GM23338 (cell line): ENCODE measurements at regions not wholly inside any gene's neighbourhood (a gene's known extent, or its start where the extent isn't known, plus 50 kb on each side); places are given as distances from the start of the nearest gene placed in this dataset.

Experiments used
- ATAC-seq: fragments of 200-7000 bp; cut with Tn5 transposase; 3 replicates; pipeline ENCODE4 v1.9.1; 2020
- DNase-seq: peaks from one replicate; pipeline ENCODE4 v3.0.0-alpha.2; 2015; ENCODE audit warnings: low spot score
- H2AFZ ChIP-seq: fragments of 200-600 bp; sonication (generic); 2 replicates; pipeline ENCODE4 v1.8.0; 2016; ENCODE audit warnings: antibody characterized with exemption, mild to moderate bottlenecking, moderate library complexity
- H3F3A ChIP-seq: fragments of 200-600 bp; sonication (generic); replicated peaks from 2 replicates; pipeline ENCODE4 v1.8.0; 2017; ENCODE audit warnings: antibody characterized with exemption, mixed run types, low read depth
- H3K27ac ChIP-seq: fragments of 200-600 bp; sonication (generic); 2 replicates; pipeline ENCODE4 v1.6.1; 2016; ENCODE audit warnings: low read depth
- H3K27me3 ChIP-seq: fragments of 200-600 bp; sonication (generic); 2 replicates; pipeline ENCODE4 v1.8.0; 2016; ENCODE audit warnings: mild to moderate bottlenecking, mixed run types, moderate library complexity; ENCODE audit not compliant: insufficient read depth
- H3K36me3 ChIP-seq: fragments of 200-600 bp; sonication (generic); 2 replicates; pipeline ENCODE4 v1.8.0; 2016; ENCODE audit warnings: mild to moderate bottlenecking; ENCODE audit not compliant: insufficient read depth
- H3K4me1 ChIP-seq: fragments of 200-600 bp; sonication (generic); 2 replicates; pipeline ENCODE4 v1.8.0; 2016; ENCODE audit warnings: mild to moderate bottlenecking, moderate library complexity; ENCODE audit not compliant: insufficient read depth
- H3K4me2 ChIP-seq: fragments of 200-600 bp; sonication (generic); 2 replicates; pipeline ENCODE4 v1.7.1; 2017; ENCODE audit warnings: mixed run types
- H3K4me3 ChIP-seq: fragments of 200-600 bp; sonication (generic); 2 replicates; pipeline ENCODE4 v1.6.1; 2016; ENCODE audit warnings: mixed run types
- H3K79me2 ChIP-seq: fragments of 200-600 bp; sonication (generic); replicated peaks from 2 replicates; pipeline ENCODE4 v1.8.0; 2017; ENCODE audit warnings: mild to moderate bottlenecking; ENCODE audit not compliant: insufficient read depth
- H3K9me2 ChIP-seq: fragments of 200-600 bp; sonication (generic); 2 replicates; pipeline ENCODE4 v1.8.0; 2017; ENCODE audit not compliant: insufficient read depth
- H4K20me1 ChIP-seq: fragments of 200-600 bp; sonication (generic); replicated peaks from 2 replicates; pipeline ENCODE4 v1.8.0; 2017; ENCODE audit warnings: mild to moderate bottlenecking; ENCODE audit not compliant: insufficient read depth
- H3K27ac Mint-ChIP-seq: 2 replicates; pipeline ENCODE4 v1.8.0; 2020; ENCODE audit warnings: inconsistent platforms, mild to moderate bottlenecking, moderate library complexity, mixed read lengths
- H3K27me3 Mint-ChIP-seq: 3 replicates; pipeline ENCODE4 v1.8.0; 2022; ENCODE audit warnings: low read depth, mild to moderate bottlenecking, moderate library complexity, mixed read lengths, inconsistent platforms; ENCODE audit not compliant: insufficient read depth, poor library complexity
- H3K36me3 Mint-ChIP-seq: 3 replicates; pipeline ENCODE4 v1.8.0; 2021; ENCODE audit warnings: low read depth, mild to moderate bottlenecking, inconsistent platforms, moderate library complexity, mixed read lengths
- H3K4me1 Mint-ChIP-seq: 3 replicates; pipeline ENCODE4 v1.8.0; 2020; ENCODE audit warnings: mild to moderate bottlenecking, inconsistent platforms, mixed read lengths
- H3K4me3 Mint-ChIP-seq: 3 replicates; pipeline ENCODE4 v1.8.0; 2021; ENCODE audit warnings: moderate library complexity, mild to moderate bottlenecking, inconsistent platforms, mixed read lengths
- H3K9me3 Mint-ChIP-seq: 3 replicates; pipeline ENCODE4 v1.8.0; 2020; ENCODE audit warnings: moderate library complexity, mild to moderate bottlenecking, inconsistent platforms, mixed read lengths
- CREB1 ChIP-seq: fragments of 250-450 bp; sonication (Bioruptor Pico); IDR thresholded peaks from 2 replicates; pipeline ENCODE4 v1.5.0; 2020; ENCODE audit warnings: low read depth, mild to moderate bottlenecking, moderate library complexity
- CTCF ChIP-seq, 2 experiments: fragments of 200-600 bp in 1 of 2; sonication (generic) in 1 of 2; conservative IDR thresholded peaks; 2 replicates each; pipeline versions ENCODE4 v1.5.1 to v1.6.1; 2016 to 2017; ENCODE audit warnings: antibody characterized with exemption in 2 of 2, low read depth in 2 of 2, mild to moderate bottlenecking in 2 of 2, moderate library complexity in 1 of 2
- ETS1 ChIP-seq: IDR thresholded peaks from 2 replicates; pipeline ENCODE4 v1.6.1; 2016; ENCODE audit warnings: antibody characterized with exemption
- EZH2 ChIP-seq: fragments of 200-600 bp; sonication (generic); IDR thresholded peaks from one replicate; pipeline ENCODE4 v1.8.0; 2017; ENCODE audit warnings: antibody characterized with exemption, mild to moderate bottlenecking, low read depth; ENCODE audit not compliant: unreplicated experiment
- EZH2phosphoT487 ChIP-seq: fragments of 200-600 bp; sonication (generic); IDR thresholded peaks from one replicate; pipeline ENCODE4 v1.8.1; 2018; ENCODE audit warnings: antibody characterized with exemption; ENCODE audit not compliant: unreplicated experiment
- JUNB ChIP-seq: IDR thresholded peaks from one replicate; pipeline ENCODE4 v1.6.1; 2016; ENCODE audit warnings: antibody characterized with exemption; ENCODE audit not compliant: unreplicated experiment
- POLR2AphosphoS5 ChIP-seq: IDR thresholded peaks from 2 replicates; pipeline ENCODE4 v1.6.1; 2016; ENCODE audit warnings: antibody characterized with exemption, low read depth
- STAT1 ChIP-seq: IDR thresholded peaks from one replicate; pipeline ENCODE4 v1.6.1; 2016; ENCODE audit warnings: antibody characterized with exemption; ENCODE audit not compliant: unreplicated experiment
- ZNF331 ChIP-seq: fragments of 250-450 bp; sonication (Bioruptor Pico); IDR thresholded peaks from 2 replicates; pipeline ENCODE4 v1.5.0; 2020; ENCODE audit warnings: low read depth, mild to moderate bottlenecking, moderate library complexity
- ZNF462 ChIP-seq: fragments of 250-450 bp; sonication (Bioruptor Pico); IDR thresholded peaks from 2 replicates; pipeline ENCODE4 v1.5.0; 2020; ENCODE audit warnings: mild to moderate bottlenecking, moderate library complexity

- TF ChIP-seq CTCF (conservative IDR thresholded peaks at IDR 0.05; ENCODE audit: low read depth in 2 of 2) = peak; percentile 63 to 79
Observed at GRCh38 chr5:26024774-26025173, 1013.6 kb downstream of the CDH9 start (continued).

- H3K36me3 ChIP-seq = no peaks in the 10 kb centered on the region
- H3K9me2 ChIP-seq = no peaks in the 10 kb centered on the region
- Mint-ChIP-seq H3K27me3 (no peaks in the 10 kb centered on the region), H3K4me3 (no peak overlapping the region), H3K9me3 (no peaks in the 10 kb centered on the region), H3K4me1 (no peaks in the 10 kb centered on the region), H3K36me3 (no peaks in the 10 kb centered on the region), H3K27ac (no peak overlapping the region)
- no peaks in the 10 kb centered on the region for H3K27me3 ChIP-seq
- H3K4me3 ChIP-seq = no peak overlapping the region
- TF ChIP-seq ZNF462 (no peak), STAT1 (no peak), CREB1 (no peak), ZNF331 (CRISPR knock-in tag) (no peak), POLR2AphosphoS5 (no peak), EZH2 (no peak), JUNB (no peak), EZH2phosphoT487 (no peak), ETS1 (no peak), CTCF (conservative IDR thresholded peaks at IDR 0.05; ENCODE audit: low read depth in 2 of 2) (no peak)
- ATAC-seq = no peak
- H3K27ac ChIP-seq = no peak overlapping the region
- H3K4me2 ChIP-seq = no peak overlapping the region
- H3F3A ChIP-seq = no peaks in the 10 kb centered on the region
- H3K4me1 ChIP-seq = no peaks in the 10 kb centered on the region
- DNase-seq = no peak
- H4K20me1 ChIP-seq = no peaks in the 10 kb centered on the region
- H3K79me2 ChIP-seq = no peaks in the 10 kb centered on the region
- no peak overlapping the region for H2AFZ ChIP-seq
Observed at GRCh38 chr5:26023361-26023760, 1015.0 kb downstream of the CDH9 start.
